GM12892 (cell line): ENCODE measurements at regions not wholly inside any gene's neighbourhood (a gene's known extent, or its start where the extent isn't known, plus 50 kb on each side); places are given as distances from the start of the nearest gene placed in this dataset.

ENCODE experiments used
- POLR2A ChIP-seq: IDR thresholded peaks from 2 replicates; pipeline ENCODE4 v1.6.1; 2011; ENCODE audit warnings: low read depth, low read length, control low read depth
- POLR2AphosphoS5 ChIP-seq: IDR thresholded peaks from 2 replicates; pipeline ENCODE4 v1.6.1; 2011; ENCODE audit warnings: low read depth, low read length, control low read depth
- TAF1 ChIP-seq: IDR thresholded peaks from 2 replicates; pipeline ENCODE4 v1.6.1; 2011; ENCODE audit warnings: low read depth, mild to moderate bottlenecking, control low read depth, low read length, borderline replicate concordance

DNA sequence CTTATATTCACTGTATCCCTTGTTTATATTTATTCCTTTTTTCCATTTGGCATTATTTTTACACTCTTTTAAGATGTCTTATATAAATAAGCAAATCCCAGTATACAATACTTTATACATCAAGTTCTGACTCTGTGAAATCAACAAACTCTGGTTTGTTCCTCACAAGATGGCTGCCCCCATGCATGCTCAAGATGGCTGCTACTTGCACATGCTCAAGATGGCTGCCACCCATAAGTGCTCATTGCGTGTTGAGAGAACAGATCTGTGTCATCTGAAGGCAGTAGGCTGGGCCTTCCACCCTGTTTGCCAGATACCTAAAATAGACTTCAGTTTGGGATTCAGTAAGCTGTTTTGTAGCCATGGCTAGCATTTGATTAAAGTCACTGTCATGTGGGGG is 666.2 kb downstream of the TYW1 start:
- TF ChIP-seq POLR2A, result no peak
- no peak for TF ChIP-seq TAF1
- no peak for TF ChIP-seq POLR2AphosphoS5
